GM12891 (cell line): ENCODE measurements at regions not wholly inside any gene's neighbourhood (a gene's known extent, or its start where the extent isn't known, plus 50 kb on each side); places are given as distances from the start of the nearest gene placed in this dataset.

Experiments
- DNase-seq: peaks from one replicate; pipeline ENCODE4 v3.0.0; 2011; ENCODE audit warnings: low spot score; ENCODE audit not compliant: insufficient read length
- FAIRE-seq: peaks from 2 replicates; lab custom pipeline; 2011; peaks lifted over from hg19 to GRCh38; lab: Jason Lieb, UNC
- PAX5 ChIP-seq: IDR thresholded peaks from 2 replicates; pipeline ENCODE4 v1.6.1; 2011; ENCODE audit warnings: low read length, moderate library complexity, mild to moderate bottlenecking; ENCODE audit not compliant: insufficient read depth, severe bottlenecking
- POLR2A ChIP-seq: IDR thresholded peaks from 2 replicates; pipeline ENCODE4 v1.6.1; 2011; ENCODE audit warnings: low read depth, low read length, control low read depth
- POLR2AphosphoS5 ChIP-seq: IDR thresholded peaks from 2 replicates; pipeline ENCODE4 v1.6.1; 2011; ENCODE audit warnings: low read depth, low read length, control low read depth
- POU2F2 ChIP-seq: IDR thresholded peaks from 2 replicates; pipeline ENCODE4 v1.6.1; 2011; ENCODE audit warnings: low read depth, mild to moderate bottlenecking, control low read depth, low read length, moderate library complexity
- SPI1 ChIP-seq: IDR thresholded peaks from 2 replicates; pipeline ENCODE4 v1.6.1; 2011; ENCODE audit warnings: low read depth, low read length, control low read depth
- TAF1 ChIP-seq: IDR thresholded peaks from 2 replicates; pipeline ENCODE4 v1.6.1; 2011; ENCODE audit warnings: low read depth, low read length, control low read depth

DNA sequence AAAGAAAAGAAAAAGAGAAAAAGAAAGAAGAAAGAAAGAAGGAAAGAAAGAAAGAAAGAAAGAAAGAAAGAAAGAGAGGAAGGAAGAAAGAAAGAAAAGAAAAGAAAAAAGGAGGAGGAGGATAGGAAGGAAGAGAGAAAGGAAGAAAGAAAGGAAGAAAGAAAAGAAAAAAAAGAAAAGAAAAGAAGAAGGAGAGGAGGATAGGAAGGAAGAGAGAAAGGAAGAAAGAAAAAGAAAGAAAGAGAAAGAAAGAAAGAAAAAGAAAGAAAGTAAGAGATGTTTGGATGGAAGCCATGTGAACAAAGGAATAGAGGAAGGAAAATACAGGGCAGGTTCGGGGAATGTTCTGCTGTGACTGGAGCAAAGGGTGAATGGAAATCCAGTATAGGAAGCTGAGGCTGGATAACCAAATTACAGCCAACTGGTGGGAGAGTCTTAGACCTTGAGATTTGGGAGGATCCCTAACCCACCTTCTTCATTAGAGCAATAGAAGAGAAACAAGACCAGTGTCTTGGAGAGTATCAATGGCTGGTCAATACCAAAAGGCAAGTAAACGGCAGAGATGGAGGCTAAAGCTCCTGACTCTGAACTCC is 94.9 kb downstream of the RASSF10 start:
- no peak for TF ChIP-seq TAF1
- TF ChIP-seq POU2F2 = no peak
- no peak for TF ChIP-seq SPI1
- no peak for TF ChIP-seq POLR2A
- TF ChIP-seq PAX5 = no peak
- no peak for TF ChIP-seq POLR2AphosphoS5
- DNase-seq = no peak
- no peak for FAIRE-seq

DNA sequence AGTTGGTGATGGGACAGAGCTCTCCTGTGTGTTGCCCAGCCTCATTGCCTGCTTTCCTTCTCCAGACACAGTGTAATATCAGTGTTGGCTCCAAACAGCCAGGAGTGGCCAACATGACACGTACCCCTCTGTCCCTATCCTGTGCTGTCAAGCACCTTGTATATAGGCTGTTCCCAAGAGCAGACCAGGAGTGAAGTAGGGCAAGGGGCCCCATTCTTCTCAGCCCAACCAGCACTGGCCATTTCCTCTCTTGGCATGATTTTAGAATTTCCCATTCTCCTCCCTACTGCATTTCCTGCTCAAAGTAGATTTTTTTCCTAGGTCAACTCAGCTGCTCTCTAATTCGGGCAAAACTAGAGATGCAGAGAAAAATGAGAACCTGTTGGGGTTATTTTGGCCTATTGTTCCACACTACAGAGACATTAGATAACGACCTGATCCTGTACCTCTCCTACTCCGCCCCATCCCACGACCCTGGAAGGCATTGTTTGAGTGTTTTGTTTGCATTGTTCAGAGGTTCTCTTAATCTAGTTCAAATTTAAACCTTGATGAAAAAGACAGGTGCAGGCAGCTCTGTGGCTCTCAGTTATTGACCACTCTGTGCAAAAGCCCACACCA is 95.6 kb downstream of the RASSF10 start:
- TF ChIP-seq PAX5 = no peak
- TF ChIP-seq POU2F2 = no peak
- no peak for TF ChIP-seq POLR2AphosphoS5
- TF ChIP-seq TAF1 = no peak
- TF ChIP-seq POLR2A = no peak
- no peak for TF ChIP-seq SPI1
- DNase-seq = no peak
- no peak for FAIRE-seq

DNA sequence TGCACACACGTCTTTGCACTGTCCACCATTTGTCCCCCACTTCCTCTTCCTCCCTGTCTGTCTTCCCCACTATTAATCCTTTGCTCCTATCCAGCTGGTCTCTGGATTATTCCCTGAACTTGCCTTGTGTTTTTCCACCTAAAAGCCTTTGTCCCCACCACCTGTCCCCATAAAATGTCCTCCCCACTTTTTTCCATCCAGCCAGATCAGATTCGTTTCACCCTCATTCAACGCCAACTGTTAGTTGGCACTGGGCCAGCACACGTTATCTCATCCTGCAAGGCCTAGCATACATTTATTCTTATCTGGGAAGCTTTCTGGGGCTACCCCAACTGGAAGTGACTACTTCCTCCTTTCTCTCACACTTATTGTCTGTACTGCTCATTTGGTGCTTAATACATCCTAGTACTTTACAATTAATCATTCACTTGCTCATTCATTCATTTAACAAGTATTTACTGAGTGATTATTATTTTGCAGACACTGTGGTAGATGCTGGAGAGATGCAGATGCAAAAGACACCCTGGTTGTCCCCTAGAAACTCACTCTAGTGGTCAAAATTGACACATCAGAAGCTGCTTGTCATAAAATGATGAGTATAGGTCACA is 96.2 kb downstream of the RASSF10 start:
- TF ChIP-seq SPI1 = no peak
- TF ChIP-seq TAF1 = no peak
- TF ChIP-seq POLR2AphosphoS5 = no peak
- TF ChIP-seq PAX5 = no peak
- TF ChIP-seq POU2F2 = no peak
- no peak for TF ChIP-seq POLR2A
- DNase-seq = no peak
- no peak for FAIRE-seq

DNA sequence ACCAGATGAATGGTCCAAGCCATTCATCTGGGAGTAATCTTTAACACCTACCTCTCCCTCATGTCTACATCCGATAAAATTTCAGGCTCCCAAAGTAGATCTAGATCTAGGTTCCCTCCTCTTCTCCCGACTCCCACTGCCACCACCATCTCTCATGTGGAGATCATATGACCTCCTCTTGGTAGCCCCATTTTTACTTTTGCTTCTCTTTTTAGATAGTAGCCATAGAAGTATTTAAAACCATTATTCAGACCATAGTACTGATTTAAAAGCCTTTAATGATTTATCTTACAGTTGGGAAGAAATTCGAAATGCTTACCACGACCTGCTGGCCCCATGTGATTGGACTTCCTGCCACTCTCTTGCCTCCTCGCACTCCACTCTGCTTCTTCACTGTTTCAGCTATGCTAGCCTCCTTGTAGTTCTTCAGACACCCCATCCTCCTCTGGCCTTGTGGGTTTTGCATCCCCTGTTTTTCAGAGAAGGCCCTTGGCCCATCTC is 98.5 kb downstream of the RASSF10 start:
- no peak for DNase-seq
- no peak for TF ChIP-seq SPI1
- TF ChIP-seq POLR2AphosphoS5 = no peak
- TF ChIP-seq POU2F2 = no peak
- TF ChIP-seq TAF1 = no peak
- no peak for TF ChIP-seq POLR2A
- no peak for TF ChIP-seq PAX5
- FAIRE-seq = no peak

DNA sequence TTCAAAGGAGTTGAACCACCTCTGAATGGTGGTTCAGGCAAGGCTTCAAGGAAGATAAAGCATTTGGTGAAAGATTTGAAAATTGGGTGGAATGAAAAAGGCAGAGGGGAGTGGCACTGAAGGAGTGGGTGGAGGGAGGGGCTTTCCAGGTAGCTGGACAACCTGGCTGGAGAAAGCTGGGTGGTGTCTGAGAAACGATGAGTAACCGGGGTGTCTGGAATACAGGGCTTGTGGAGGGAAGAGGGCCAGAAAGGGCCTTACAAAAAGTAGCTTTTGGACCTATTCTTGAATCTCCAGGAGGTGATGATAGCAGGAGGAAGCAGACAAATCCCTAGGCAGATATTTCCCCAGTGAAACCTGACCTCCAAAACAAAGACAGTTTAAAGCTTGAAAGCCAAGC is 99.3 kb downstream of the RASSF10 start:
- DNase-seq (no peak), FAIRE-seq (no peak)
- TF ChIP-seq POU2F2 (no peak), POLR2AphosphoS5 (no peak)

DNA sequence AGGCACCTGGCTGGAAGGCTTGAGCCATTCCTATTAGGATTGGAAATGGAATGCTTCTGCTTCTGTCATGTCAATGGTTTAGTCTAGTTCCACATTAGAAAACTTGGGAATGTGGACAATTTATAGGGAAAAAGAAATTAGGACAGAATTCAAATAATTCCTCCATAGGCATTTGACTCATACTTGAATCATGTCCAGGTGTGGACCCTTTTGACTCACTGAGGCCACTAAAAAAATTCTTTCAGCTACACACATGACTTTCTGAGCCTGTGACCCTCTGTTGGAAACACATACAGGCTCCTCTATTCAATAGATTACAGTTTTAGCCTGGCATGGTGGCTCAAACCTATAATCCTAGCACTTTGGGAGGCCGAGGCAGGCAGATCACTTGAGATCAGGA is 100.5 kb downstream of the RASSF10 start:
- DNase-seq (no peak), FAIRE-seq (no peak)
- TF ChIP-seq SPI1 (no peak), TAF1 (no peak), POU2F2 (no peak)

DNA sequence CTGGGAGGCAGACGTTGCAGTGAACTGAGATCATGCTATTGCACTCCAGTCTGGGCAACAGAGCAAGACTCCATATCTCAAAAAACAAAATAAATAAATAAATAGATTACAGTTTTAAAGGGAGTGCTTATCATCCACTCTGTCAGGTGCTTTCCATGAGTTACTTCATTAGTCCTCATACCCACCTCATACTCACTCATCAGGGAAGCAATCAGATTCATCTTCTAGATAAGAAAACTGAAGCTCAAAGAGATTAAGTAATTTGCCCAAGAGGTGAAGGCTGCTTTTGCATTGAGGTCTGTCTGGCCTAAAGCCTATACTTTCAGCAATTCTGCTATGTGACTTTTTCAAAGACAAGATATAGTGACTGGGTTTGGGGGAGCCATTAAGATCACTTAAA is 101.0 kb downstream of the RASSF10 start:
- FAIRE-seq = no peak
- no peak for DNase-seq
- TF ChIP-seq TAF1 = no peak
- no peak for TF ChIP-seq SPI1
- no peak for TF ChIP-seq POU2F2
- no peak for TF ChIP-seq POLR2A
- TF ChIP-seq POLR2AphosphoS5 = no peak
- TF ChIP-seq PAX5 = no peak

DNA sequence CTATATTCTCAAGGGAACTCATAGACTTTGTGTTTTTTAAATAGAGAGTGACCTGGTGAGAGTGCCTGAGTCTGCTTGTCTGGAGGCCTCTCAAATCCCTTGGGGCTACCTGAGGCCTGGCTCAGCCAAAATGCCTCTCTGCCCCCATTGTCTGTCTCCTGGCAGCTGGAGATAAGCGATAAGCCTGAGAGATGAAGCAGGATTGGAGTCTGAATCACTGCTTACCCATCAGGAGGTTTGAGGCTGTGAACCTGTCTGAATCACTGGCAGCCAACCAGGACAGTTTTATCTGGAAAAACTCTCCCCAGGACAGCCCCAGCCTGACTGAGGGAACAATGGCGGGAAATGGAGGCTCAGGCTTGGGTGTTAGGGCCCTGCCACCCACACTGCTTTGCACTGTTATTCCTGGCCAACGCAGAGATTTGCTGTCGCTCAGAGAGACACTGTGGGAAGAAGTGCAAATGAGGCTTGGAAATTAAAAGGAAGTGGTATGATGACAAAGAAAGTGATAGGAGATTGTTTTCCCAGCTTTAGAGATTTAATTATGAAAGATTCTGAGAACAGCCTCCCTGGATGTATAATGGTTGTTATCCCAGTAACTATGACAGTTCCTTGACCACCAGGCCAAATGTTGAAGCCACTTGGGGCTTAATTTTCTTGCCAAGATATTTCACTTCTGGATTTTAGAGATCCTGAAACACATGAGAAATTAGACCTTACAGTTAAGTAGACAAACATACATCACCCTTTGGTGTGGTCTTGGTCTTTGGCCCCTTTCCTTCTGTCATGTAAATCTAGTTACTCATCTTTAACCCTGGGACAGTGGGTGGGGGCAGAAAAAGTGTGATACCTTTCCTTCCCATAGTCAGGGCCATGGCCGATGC is 102.1 kb downstream of the RASSF10 start:
- no peak for TF ChIP-seq POU2F2
- TF ChIP-seq POLR2AphosphoS5 = no peak
- no peak for TF ChIP-seq TAF1
- no peak for TF ChIP-seq SPI1
- TF ChIP-seq PAX5 = no peak
- no peak for TF ChIP-seq POLR2A
- DNase-seq (no peak), FAIRE-seq (no peak)

DNA sequence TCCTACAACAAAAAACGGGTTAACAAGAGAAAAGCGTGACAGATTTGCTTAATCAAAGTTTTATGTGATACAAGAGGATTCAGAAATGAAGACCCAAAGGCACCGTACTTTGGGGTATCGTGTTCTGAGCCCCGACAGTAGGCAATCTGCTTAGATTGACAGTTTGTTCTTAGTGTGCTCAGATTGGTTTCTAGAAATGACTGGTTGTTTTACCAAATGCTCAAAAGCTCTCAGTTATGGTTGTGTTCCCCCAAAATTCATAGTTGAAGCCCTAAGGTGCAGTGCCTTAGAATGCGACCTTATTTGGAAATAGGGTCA is 102.7 kb downstream of the RASSF10 start:
- FAIRE-seq = no peak
- TF ChIP-seq POU2F2 = no peak
- TF ChIP-seq PAX5 = no peak
- no peak for TF ChIP-seq SPI1
- no peak for TF ChIP-seq TAF1
- no peak for TF ChIP-seq POLR2AphosphoS5
- TF ChIP-seq POLR2A = no peak
- DNase-seq = no peak
